ENCODE measurements at regions not wholly inside any gene's neighbourhood (a gene's known extent, or its start where the extent isn't known, plus 50 kb on each side); places are given as distances from the start of the nearest gene placed in this dataset.
"Not testable (repeated sequence)": the region's sequence is repeated elsewhere in the genome, so short reads cannot be mapped to it uniquely, and the experiment has no call there.

DNA sequence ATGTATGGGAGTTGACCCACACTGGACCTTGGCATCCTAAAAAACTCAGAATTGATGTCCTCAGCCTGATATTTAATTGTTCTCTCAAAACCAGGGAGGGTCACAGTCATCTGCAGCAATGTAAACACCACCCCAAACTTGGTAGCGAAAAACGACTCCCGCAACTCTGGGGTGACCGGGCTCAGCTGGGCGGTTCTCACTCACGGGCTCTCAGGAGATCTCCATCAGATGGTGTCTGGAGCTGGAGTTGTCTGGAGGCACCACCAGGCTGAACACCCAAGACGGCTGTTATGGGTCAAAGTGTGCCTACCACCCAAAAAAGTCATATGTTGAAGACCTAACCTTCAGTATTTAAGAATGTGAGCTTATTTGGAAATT, 50.9 kb upstream of the NXT1 start:
- DNase-seq = no peak

DNA sequence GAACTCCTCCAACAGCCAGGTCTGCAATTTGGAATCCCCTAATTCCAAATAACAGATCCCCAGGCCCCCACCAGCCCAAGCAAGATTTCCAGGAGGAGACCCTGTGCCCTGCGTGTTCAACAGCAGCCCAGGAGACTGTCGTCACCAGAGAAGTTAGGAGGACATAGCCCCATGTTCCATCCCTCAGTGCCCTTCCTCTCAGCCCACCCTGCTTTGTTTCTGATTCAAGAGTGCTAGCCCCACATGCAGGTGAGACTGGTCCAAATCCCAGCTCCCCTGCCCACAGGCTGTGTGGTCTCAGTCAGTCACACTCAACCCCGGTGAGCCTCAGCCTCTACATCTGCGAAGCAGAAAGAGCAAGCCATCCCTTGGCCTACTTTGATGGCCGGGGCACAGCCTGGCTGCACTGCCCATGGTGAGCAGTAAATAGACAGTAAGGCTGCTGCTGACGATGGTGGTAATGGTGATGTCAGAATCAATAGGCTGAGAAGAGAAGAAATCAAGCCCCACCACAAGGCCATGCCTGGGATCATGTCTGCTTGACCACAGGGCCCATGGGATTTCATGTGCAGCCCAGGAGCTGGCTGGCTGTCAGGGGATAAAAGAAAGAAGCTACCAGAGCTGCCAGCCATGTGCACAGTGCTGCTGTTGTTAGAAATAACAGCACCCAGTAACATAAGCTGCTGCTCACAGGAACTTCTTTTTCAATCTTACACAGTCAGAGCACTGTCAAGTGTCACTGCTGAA, 51.5 kb upstream of the NXT1 start:
- peak; percentile 21 for DNase-seq

DNA sequence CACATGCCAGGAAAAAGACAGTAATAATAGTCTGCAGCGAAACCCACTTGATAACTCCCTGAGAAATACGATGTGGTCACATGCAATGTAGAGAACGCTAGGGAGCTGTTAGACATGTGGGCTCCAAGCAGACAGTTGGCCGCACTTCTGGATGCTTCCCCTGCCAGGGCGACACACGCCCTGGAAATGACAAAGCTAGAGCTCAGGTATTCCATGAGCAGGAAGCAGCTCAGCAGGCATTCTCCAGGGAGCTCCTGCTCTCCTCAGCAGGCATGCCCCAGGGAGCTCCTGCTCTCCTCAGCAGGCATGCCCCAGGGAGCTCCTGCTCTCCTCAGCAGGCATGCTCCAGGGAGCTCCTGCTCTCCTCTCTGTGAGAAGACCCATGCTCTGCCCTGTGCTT, 52.4 kb upstream of the NXT1 start:
- no peak for DNase-seq

DNA sequence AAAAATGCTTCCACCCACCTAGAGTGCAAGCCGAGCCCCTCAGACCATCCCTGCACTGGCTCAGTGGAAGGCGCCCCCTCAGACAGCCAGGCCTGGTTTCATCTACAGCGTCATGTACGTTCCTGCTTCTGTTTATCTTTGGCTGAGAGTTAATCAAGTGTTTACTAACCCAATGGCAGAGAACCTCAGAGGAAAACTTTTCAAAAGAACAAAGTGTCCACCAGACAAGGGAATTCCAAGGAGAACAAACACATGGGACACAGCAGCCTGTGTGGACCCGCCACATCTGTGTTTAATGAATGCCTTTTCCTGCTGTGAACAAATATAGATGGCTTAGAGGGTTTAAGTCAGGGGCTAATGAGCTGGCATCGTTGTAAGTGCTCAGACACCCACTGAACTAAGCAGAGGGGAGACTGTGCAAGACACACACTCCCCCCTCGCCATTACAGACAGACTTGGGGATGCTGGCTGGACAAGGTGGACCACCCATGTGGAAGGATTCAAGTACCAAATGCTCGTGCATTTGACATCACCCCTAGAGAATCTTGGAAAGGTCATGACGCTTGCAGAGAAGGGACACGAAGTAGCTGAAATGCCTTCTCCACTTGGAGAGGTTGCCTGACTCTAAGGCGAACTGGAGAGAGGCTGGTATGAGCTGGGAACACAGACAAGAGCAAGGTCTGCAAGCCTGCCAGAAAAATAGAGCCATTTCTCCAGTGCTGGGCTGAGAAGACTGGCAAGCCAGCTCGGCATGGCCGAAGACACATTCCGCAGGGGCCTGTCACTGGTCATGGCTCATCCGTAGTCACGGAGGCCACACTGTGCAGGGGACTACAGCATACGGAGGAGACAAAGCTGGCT, 53.5 kb upstream of the NXT1 start:
- peak; percentile 26 for DNase-seq

DNA sequence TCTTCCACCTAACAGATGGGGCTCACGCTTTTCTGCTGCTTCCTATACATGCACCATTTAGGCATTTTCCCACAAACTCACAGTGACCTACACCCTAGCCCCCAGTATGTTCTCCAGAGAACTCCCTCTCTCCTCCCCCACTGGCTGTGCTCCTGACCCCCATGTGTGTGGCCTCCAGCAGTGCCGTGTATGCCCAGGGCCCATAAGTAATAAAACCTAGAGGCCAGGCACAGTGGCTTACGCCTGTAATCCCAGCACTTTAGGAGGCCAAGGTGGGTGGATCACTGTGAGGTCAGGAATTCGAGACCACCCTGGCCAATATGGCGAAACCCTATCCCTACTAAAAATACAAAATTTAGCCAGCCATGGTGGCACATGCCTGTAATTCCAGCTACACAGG, 54.7 kb upstream of the NXT1 start:
- no peak for DNase-seq

DNA sequence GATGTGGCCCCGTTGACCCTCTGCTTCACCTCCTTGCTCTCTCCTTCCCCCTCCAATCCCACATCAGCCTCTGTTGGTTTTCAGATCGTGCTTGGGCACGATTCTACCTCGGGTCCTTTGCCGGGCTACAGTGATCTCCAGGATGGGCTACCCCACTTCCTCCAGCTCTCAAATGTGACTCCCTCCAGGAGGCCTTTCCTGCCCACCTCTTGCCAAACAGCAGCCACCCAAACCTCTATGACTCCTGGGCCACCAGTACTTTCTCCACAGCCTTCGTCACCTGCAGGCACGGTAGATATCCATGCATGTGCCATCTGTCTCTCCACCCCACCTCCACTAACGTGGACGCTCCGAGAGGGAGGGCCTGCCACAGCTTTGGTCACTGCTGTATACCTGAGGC, 55.9 kb upstream of the NXT1 start:
- DNase-seq = no peak

DNA sequence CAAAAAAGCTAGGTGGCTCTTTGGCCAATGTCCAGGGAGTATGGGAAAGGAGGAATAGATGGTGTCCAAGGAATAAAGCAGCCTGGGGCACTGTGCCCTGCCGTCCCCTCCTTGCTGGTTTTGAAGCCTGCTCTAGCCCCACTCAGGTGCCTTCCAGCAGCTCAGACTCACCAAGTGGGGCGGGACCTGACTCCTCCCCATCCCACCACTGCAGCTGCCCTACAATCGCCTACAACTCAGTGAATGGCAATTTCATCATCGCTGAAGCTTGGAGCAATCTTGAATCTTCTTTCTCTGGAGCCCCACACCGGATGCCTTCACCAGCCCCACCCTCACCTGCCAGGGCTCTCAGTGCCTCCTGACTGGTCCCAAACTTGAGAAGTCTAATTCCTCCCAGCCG, 56.4 kb upstream of the NXT1 start:
- no peak for DNase-seq

DNA sequence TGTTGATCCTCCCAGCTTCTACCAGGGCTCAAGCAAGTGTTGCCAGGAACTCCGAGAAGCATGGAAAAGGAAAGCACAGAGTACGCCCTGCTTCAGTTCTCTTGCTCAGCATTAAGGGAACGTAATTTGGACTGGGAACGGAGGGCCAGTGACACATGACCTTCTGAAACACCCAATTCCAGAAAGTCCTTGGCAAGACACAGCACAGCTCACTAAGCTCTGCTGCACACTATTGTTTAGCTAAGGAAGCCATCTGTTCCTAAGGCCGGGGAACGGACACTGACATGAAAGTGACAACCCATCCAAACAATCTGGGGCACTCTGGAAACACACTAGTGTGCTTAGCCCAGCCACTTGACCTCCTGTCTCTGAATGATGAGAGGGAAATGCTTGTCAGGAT, 56.9 kb upstream of the NXT1 start:
- no peak for DNase-seq

DNA sequence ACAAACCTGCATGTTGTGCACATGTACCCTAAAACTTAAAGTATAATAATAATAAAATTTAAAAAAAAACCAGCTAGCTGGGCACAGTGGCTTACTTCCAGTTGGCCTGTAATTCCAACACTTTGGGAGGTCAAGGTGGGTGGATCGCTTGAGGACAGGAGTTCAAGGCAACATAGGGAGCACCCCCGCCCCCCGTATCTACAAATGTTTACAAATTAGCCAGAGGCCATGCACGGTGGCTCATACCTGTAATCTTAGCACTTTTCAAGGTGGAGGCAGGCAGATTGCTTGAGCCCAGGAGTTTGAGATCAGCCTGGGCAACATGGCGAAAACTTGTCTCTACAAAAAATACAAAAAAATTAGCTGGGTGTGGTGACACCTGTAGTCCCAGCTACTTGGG, 58.3 kb upstream of the NXT1 start:
- DNase-seq = not testable (repeated sequence)

DNA sequence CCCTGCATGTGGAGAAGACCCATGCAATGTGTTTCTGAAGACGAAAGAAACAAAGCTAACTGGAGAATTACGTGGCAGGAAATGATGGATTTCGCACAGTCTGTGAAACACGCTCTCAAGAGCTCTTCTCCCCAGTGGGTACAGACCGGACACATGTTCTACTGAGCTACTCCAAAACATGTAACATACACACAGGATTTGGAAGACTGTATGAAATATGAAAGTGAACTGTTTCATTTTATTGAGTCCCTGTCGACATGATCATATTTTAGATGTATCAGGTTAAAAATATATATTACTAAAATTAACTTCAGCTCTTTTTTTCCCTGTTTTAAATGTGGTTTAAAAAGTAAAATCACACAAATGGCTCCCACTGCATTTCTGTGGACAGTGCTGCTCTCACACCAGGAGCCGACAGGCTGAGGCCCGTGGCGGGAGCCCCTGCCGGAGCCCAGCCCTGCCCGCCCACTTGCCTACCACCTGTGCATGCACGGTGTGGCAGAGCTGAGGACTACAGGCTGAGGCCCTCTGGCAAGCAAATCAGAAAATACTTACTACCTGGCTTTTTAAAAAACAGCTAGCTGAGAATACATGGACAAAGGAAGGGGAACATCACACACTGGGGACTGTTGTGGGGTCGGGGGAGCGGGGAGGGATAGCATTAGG, 58.9 kb upstream of the NXT1 start:
- peak; percentile 48 for DNase-seq

DNA sequence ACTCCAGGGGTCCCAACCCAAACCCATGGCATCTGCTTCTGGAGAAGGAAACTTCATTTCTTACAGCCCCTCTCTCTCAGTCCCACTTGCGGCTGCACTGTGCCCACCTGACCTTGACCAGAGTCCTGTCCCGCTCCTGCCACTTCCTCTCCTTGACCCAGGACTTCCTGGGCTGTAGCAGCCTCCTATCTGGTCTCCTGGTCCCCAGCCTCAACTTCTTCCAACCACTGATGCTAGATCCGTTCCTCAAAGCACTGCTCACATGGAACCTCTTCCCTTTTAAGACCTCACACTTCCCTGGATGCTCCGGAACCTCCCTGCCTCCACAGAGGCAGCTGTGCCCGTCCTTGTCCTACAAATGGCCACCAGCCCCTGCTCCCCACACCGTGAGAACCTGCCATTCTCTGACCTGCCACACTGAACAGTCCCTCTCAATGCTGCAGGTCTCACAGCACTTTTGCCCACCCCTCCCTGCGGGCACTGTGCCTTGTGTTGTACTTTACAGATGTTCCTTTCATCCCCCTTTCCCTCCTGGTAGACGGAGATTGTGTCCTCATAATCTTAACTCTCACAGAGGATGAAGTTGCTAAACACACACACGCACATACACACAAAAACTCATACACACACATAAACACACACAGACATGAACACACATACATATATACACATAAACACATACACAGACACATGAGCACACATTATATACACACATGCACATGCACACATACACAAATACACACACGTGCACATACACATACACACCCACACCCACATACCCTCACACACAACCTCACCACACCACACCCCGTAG, 59.6 kb upstream of the NXT1 start:
- DNase-seq = no peak

DNA sequence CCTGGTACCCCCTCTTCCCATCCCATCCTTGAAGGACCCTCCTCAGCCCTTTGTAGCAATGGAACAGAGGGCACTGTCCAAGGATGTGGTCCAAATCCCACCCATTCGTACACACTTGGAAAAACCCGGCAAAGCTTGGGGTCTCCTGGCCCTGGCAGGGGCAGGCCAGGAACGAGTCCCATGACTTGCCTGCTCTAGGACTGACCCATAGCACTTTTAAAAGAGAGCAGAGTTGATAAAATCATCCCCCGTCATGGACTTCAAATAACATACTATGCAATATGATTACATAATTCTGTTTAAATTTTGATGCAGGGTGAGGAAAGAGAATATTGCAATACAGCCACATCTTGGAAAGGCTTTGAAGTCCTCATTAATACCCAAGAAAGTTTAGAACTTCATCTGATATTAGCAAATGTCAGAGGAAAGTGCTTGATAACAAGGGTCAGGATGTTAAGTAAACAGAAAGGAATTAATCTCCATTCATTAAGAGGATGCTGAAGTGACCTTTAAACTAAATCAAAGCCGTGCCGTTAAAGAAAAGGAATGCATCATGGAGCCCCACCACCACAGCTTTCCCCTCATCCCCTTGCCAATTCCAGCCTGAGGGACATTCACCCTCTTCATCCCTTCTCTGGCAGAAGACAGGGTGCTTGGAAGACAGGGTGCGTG, 60.7 kb upstream of the NXT1 start:
- no peak for DNase-seq

DNA sequence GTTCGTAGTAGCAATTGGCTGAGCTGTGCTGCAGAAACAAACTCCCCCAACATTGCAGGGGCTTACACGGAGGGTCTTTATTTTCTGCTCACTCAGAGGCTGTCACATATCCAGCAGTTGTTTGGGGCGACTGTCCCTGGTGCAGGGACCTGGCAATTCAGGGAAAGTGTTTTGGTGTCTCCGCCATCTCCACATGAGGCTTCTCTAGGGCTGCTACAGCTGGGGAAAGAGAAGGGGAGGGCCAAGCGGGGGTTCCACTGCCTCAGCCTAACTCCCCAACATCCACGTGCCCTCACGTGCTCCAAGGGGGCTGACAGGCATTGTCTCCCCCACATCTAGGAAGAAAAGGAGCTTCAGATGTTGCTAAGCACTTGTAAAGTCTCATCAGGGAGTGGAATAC, 61.3 kb upstream of the NXT1 start:
- no peak for DNase-seq

DNA sequence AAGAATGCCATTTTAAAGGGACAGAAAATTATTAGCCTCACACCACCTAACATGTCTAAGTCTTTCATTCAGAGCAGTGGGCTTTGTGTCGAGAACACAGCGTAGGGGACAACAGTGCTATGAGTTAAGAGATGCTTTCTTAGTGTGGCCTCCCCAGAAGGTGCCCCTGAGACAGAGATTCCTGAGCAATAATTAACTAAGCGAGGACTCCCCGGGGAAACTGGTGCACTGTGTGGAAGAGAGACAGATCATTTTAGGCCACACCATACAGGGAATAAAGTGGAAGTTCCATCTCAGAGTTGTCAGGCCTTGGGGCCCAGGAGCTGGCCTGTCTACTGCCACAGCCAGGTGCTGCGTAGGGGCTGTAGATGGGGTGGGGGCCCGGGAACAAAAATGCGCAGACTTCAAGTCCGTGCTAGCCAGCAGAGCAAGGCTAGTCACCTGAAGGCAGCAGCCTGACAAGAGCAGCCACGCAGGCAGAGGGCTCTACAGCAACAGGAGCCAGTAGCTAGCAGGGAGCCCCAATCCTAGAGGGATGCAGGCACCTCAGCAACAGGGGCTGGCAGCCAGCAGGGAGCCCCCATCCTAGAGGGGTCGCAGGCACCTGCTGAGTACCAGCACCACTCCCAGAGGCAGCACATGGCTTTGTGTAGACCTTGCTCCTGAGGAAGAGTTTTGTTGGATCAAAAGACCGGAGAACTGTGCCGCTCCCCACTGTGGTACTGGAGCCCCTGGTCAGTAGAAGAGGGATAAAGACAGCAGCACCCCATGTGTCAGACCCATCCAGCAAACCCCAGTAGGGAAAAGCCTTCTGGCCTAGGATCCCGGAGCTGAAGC, 63.0 kb upstream of the NXT1 start:
- DNase-seq = no peak

DNA sequence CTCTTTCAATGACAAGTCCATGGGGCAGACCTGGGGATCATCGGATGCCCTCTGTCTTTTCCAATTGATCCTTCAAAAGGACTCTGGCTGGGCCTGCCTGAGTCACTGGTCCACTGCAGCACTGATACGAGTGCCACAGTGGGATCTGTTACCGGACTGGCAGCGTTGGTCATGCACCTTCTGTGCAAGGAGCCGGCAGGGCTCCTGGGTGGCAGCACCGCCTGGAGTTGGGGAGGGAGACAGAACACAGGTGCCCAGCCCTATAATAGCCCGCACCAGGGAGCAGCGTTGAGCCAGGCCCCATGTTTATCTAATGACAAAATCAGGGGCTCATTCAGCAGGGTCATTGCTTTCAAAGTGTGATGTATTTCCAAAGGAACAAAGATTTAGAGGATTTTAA, 64.2 kb upstream of the NXT1 start:
- DNase-seq = no peak

DNA sequence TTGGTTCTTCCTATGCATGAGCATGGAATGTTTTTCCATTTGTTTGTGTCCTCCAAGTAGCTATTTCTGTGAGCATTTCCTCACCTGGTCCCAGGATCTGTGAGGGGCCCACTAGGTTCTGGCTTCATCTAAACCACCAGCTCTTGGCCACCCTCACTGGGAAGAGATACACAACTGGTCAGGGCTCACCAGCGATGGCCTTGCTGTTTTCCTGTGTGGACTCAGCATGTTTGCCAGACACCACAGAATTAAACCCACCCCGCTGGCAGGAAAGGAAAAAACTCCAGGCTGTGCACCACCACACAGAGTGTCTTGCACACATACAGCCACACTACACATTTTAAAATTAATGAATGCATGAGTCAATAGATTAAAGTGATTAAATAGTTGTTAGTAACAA, 65.1 kb upstream of the NXT1 start:
- DNase-seq = no peak

DNA sequence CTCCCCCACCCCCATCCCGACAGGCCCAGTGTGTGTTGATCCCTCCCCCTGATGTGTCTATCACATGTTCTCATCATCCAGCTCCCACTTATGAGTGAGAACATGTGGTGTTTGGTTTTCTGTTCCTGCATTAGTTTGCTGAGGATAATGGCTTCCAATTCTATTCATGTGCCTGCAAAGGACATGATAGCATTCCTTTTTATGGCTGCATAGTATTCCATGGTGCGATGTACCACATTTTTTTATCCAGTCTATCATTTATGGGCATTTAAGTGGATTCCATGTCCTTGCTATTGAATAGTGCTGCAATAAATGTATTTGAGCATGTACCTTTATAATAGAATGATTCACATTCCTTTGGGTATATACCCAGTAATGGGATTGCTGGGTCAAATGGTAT, 66.6 kb upstream of the NXT1 start:
- no peak for DNase-seq

DNA sequence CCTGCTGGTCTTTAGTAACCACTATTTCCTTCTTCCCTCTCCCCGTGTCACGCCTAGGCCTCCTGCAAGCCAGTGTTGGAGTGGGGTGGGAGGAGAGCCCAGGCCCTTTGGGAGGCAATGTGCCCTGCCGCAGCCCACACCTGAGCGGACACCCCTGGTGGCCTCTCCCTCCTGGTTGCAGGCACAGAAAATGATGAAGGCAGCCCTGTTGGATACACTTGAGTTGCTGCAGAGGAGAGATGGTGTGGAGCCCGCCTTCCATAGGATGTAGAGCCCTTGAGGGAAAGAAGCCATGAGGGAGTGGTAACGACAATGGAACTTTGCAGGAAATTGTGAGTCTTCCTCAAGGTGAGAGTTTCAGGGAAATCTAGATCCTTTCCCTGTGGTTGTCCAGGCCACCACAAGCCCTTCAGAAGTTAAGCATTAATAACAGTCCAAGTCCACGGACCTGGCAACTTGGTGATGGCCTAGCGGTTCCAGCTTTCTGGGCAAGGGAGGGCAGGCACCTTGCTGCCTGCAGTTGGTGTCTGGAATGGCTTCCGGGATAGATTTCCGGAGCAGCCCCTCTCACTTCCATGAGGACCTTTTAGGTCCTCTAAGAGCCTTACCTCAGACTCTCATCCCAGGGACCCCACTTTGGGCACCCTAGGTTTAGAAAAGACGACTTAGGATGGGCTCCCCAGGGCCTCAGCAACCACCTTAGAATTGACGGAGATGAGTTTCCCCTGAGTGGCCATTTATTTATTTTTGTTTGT, 67.3 kb upstream of the NXT1 start:
- no peak for DNase-seq

DNA sequence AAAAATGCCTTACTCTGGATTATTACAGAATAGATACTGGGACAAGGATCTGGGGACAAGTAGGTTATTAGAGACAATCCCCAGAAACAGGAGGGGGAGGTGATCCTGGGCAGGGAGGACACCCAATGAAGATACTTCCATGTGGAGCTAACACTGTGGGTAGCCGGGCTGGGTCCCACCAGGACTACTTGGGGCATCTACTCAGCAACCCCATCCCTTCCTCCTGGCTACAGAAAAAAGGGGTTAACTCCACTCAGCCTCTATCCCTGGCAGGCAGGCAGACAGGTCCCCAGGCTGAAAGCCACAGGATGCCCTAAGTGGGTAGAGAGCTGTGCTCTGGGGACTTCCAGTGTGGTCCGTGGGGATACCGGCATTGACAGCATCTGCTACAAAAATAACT, 68.0 kb upstream of the NXT1 start:
- DNase-seq = no peak

DNA sequence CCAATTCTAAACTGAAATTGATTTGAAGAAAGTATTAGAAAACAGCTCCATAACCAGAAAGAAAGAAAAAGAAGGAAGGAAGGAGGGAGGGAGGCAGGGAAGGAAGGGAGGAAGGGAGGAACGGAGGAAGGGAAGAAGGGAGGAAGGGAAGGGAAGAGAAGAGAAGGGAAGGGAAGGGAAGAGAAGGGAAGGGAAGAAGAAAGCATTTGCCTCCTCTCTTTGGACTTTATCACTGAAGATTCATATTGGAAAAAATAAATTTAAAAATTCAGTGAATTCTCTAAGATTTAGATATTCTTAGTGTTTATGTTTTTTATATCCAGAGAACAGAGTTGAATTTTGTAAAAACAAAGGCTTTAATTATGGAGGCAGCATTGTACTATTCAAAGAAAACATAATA, 68.5 kb upstream of the NXT1 start:
- no peak for DNase-seq

DNA sequence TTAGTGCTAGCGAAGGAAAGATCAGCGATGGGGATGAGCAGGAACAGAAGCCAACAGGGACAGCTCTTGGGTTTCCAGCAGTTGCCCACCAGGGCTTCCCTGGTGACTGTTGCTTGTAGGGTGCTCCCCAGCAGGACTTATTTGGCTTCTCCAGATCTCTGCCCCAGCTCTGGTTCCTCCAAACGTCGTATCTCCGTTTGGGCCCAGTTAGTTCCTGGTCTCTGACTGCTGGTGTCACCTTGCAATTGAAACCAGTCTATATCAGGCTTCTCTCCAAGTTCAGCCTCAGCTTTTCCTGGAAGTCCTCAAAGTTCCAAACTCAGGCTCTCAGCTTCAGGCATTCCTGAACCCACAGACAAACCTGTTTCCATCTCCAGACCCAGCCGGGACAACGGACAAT, 70.8 kb upstream of the NXT1 start:
- no peak for DNase-seq
